Kidney capillary endothelial cell (primary cell): ENCODE measurements at regions not wholly inside any gene's neighbourhood (a gene's known extent, or its start where the extent isn't known, plus 50 kb on each side); places are given as distances from the start of the nearest gene placed in this dataset.
"Not testable (repeated sequence)": the region's sequence is repeated elsewhere in the genome, so short reads cannot be mapped to it uniquely, and the experiment has no call there.

ENCODE experiments used
- DNase-seq: peaks from one replicate; pipeline ENCODE4 v3.0.0-alpha.2; 2018; ENCODE audit warnings: low spot score

DNA sequence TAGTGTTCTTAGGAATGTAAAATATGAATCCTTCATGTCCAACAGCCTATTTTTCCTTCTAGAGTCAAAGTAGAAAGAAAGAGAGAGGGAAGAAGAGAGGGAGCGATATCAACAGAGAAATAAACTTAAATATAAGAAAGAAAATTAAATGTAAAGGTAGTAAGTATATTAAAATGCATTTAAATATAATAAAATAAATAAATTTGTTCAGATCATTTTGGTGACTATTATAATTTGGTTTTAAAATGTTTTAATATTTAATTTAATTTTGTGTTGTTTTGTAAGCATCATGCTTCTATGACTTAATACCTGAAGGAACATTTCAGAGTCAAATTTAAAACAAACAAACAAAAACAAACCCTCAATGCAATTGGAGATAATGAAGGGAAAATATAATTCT, 405.2 kb upstream of the IRX1 start:
- DNase-seq = no peak

DNA sequence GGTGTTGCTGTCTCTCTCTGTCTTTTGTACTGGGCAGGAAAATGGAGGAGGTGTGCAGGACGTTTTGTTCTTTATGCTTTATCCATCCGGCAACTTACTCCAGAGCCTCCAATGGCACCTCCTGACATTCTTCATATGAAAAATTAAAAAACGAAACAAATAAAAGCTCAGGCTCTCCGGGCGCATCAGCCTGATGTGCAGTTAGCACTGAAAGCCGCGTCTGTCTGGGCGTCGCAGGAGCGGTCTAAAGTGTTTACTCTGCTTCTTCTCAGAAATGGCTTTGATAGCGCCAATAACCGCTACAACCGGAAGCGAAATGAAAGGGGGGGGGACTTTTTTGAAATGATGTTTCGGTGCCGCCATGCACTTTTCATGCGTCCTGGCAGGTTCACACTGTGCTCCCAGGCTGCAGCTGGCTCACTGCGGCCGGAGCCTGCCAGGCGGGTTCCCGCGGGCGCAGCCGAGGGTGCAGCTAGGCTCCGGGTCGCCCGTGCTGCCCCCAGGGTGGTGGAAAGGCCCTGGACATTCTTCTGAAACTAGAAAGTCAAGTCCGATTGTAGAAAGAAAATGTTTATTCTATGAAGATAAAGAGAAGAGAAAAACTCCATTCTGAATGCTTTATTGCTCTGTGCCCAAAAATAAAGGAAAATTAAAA, 407.7 kb upstream of the IRX1 start:
- DNase-seq = no peak

DNA sequence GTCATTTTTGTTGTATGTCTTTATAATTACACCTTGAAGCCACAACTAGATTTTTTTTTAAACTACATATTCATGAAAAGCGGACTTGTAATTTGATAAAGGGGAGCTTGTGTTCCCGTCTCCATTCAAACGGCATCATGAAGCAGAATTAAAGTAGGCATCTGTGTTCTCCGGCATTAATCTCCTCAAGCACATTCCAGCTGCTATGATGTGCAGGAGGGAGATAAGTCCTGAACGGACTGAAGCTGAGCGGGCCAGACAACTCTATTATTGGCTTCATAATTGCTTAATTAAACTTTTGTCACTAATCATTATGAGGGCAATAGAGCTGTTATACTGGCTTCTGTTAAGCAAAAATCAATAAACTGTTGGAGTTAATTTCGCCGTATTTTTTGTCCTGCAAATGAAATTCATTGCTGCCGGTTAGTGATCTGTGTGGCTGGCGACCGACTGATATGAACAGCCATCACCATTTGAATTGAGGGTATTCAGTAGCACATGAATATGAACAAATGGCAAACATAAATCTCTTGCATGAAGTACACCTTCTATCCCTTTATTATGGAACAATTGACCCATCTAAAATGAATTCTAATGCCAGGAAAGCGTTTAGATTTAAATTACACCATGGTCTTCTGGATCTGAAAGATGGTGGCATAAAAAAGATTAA, 408.8 kb upstream of the IRX1 start:
- DNase-seq = no peak

DNA sequence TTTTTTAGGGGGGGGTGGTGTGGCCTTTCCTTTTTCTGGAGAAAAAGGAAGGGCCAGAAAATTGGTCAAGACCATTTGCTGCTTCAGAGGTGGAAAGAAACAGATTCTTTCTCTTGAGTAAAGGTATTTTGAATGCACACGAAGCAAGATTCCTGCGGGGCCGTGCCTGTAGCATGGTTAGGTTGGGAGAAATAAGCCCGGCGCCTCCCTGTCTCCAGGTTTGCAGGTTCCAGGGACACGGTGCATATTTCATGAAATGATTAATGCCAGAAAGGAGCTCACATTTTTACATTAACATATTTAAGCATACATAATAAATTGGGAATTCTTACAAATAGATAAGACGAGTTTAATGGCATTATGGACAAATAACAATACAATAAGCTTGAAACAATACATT, 409.5 kb upstream of the IRX1 start:
- no peak for DNase-seq

GRCh38 chr5:3185488-3185887, 410.1 kb upstream of the IRX1 start:
- DNase-seq = no peak

DNA sequence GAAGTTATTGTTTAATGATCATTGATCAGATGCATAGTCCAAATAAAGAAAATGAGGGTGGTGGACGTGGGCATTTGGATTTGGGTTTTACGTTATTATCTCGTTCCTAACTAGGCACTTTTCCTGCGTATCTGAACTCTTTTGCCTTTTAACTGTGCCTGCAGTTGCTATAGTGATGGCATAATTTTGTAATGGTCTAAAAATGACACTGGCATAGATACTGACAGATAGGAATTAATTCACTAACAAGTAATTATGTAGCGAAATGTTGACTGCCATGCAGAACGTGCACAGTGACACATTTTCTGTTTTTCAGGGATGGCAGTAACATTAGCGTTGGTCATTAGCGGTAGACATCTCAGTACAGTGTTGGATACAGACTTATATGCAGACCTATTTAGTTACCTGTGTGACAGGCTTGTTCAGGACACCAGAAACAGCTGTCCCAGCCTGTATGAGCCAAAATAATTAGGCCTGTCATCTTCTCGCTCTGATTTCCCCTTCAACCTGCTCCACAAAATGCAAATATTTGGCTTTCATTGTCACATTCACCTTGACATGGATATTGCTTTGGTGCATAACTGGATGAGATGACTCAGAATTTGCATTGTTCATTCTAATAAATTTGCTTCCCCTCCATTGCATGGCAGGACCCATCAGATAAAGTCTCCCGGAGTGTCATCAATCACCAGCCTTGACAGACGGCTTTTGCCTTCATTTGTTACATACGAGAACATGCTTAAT, 413.3 kb upstream of the IRX1 start:
- no peak for DNase-seq

- DNase-seq = no peak
Observed at GRCh38 chr5:3181671-3182070, 414.0 kb upstream of the IRX1 start.

GRCh38 chr5:3180636-3181035, 415.0 kb upstream of the IRX1 start:
- no peak for DNase-seq

GRCh38 chr5:3179220-3179619, 416.4 kb upstream of the IRX1 start:
- DNase-seq = no peak

DNA sequence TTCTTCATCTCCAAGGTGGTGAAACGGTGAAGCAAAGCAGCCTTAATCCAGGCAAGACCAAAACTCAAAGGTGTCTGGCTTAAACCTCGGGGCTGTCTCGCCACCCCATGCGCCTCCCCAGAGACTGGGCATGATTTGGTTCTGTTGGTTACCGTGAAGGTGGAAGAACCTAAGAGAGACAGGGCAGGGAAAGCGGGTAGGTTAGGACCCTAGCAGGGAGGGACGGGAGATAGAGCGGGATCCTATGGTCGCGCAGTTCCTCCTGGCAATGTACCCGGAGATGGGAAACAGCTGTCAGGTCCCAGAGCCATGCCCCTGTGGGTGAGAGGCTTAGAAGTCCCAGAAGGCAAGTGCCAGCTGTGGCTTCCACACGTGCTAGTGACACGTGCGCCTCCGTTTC, 418.3 kb upstream of the IRX1 start:
- no peak for DNase-seq

- DNase-seq = no peak
Observed at GRCh38 chr5:3175416-3175815, 420.2 kb upstream of the IRX1 start.

GRCh38 chr5:3167473-3167872, 416.0 kb upstream of the IRX2 start:
- DNase-seq = no peak

DNA sequence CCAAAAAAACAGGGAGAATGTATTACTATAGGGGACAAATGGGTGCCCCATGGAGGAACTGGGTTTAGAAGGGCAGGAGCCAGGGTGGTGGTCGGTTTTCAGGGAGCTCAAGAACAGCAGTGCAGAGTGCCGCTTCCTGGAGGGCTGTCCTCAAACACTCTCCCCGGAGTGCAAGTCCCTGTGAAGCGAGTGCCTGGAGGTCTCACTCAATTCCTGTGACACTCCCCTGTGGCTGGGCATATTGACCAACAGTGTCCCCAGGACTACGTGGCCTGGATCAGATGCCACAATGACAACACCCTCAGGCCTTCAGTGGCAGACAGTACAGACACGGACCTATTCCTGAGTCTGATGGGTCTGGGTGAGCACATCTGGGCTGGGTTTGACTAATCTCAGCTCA, 412.1 kb upstream of the IRX2 start:
- no peak for DNase-seq

DNA sequence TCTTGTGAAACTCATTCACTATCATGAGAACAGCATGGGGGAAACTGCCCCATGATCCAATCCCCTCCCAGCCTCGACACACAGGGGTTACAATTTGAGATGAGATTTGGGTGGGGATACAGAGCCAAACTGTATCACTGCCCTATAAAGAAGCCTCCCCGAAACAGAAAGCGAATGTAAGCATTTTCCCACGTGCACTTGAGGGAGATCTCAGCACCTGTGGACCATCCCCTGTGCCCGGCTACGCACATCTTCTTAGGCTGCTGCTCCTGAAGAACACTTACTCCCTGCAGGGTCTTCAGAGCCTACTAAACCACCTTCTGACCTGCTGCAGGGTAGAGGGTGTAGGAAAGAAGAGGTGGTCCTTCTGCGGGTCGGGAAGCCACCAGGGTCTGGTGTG, 410.2 kb upstream of the IRX2 start:
- no peak for DNase-seq

GRCh38 chr5:3157214-3157613, 405.7 kb upstream of the IRX2 start:
- DNase-seq = no peak

DNA sequence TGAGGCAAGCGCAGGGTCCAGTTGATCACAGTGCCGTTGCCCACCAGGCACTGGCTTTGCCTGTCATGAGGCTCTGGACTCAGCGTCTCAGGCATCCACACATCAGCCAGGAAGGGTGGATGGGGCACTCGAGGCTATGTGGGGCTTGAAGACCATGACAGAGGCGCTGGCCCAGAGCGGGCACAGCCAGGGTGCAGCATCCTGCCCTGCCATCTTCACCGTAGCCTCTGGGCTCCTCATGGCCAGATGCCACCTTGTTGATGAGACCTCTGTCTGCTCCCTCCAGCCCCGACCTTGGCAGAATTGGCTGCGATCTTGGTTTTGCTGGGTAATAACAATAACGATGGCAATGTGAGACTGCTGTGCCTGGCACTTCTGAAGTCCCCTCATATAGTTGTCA, 404.2 kb upstream of the IRX2 start:
- no peak for DNase-seq

GRCh38 chr5:3155046-3155445, 403.6 kb upstream of the IRX2 start:
- no peak for DNase-seq

DNA sequence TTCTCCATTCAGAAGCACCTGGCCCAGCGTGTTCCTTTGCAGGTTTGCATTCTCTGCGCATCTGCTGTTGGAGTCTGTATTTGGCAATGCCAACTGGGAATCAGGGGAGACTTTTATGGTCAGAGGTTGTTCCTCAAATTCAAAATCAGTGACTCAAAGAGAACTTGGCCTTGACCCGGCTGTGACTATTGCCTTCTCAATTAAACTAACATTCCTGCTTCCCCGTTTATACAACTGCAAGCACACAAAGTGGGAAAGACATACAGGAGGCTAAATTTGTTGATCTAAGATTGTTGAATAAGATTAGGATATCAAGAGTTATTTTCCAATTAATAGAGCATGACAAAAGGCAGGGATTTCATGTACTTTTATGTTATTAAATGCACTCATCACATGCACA, 402.4 kb upstream of the IRX2 start:
- DNase-seq = no peak

DNA sequence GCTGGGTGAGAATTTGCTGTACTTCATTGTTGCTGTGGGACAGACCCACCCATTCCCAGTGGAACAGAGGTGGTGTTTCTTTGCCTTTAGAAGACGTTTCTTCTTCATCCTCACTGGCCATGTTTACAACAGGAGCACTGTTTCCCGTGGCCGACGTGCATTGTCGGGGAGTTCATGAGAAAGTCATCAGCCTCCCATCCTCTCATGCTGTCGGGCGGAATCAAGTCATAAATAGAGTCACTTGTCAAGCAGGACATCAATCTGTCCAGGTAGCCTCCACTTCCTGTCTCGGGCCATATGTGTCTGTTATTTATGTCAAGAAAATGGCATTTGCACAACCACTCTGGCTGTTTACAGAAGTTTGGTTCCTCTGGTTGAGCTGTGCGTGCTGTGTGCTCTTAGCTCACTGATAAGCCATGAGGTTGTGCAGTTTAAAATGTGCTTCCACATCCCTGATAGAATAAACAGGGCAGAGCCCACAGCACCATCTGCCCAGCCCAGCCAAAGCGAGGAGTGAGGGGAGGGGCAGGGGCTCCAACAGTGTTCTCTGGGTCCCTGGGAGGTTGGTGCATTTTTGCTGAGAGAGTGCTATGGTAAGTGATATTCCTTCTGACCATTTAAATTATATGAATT, 401.9 kb upstream of the IRX2 start:
- no peak for DNase-seq

GRCh38 chr5:3149899-3150298, 398.4 kb upstream of the IRX2 start:
- no peak for DNase-seq

GRCh38 chr5:3147405-3147804, 395.9 kb upstream of the IRX2 start:
- DNase-seq = not testable (repeated sequence)

DNA sequence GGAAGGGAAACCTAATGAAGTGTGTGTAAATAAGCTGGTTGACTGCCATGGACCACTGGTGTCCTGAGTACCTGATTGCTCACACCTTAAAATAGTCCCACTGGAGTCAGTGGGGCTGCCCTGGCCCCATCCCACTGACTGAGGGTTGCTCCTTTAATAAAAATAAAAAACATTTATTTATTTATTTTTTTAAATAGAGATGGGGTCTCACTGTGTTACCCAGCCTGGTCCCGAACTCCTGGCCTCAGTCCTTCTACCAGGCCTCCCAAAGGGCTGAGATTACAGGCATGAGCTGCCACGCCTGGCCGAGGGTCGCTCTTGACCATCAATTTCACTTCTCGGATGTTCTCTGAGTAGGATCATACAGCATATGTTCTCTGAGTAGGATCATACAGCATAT, 394.2 kb upstream of the IRX2 start:
- no peak for DNase-seq

GRCh38 chr5:3143382-3143781, 391.9 kb upstream of the IRX2 start:
- no peak for DNase-seq
